ENCODE measurements at regions not wholly inside any gene's neighbourhood (a gene's known extent, or its start where the extent isn't known, plus 50 kb on each side); places are given as distances from the start of the nearest gene placed in this dataset.

GRCh38 chr22:49138250-49138790, 689.4 kb downstream of the BRD1 start:
- TF ChIP-seq CTCF (conservative IDR thresholded peaks at IDR 0.05; ENCODE audit: low read depth, low read length) (no peak), POLR2A (IDR thresholded peaks at IDR 0.05; ENCODE audit: low read depth, low read length) (no peak), CHD1 (IDR thresholded peaks at IDR 0.05; ENCODE audit: low read depth, low read length) (no peak), SMC3 (IDR thresholded peaks at IDR 0.05; ENCODE audit: low read depth, low read length) (no peak), RCOR1 (IDR thresholded peaks at IDR 0.05; ENCODE audit: insufficient replicate concordance, low read length) (no peak), CEBPB (IDR thresholded peaks at IDR 0.05; ENCODE audit: low read depth, low read length) (no peak), RAD21 (IDR thresholded peaks at IDR 0.05; ENCODE audit: low read length) (no peak), RFX5 (IDR thresholded peaks at IDR 0.05; ENCODE audit: low read depth, low read length) (no peak)

All from IMR-90 (cell line).